Thymus (tissue), 11 donors: ENCODE measurements at regions not wholly inside any gene's neighbourhood (a gene's known extent, or its start where the extent isn't known, plus 50 kb on each side); places are given as distances from the start of the nearest gene placed in this dataset.
A peak's percentile ranks its signal among the peaks of the same experiment; 100 is the strongest.

Experiments
- DNase-seq, 9 donors: peaks; one replicate each; pipeline ENCODE4 v3.0.0-alpha.2; 2013; ENCODE audit warnings: low spot score in 9 of 9, low read depth in 6 of 9, missing footprints in 1 of 9
- H3K27ac ChIP-seq, 2 donors: one replicate each; pipeline ENCODE4 v1.5.1; 2013; ENCODE audit warnings: control low read depth in 1 of 2, low read depth in 1 of 2, low read length in 1 of 2, mild to moderate bottlenecking in 1 of 2, moderate library complexity in 1 of 2
- H3K27me3 ChIP-seq, 2 donors: one replicate each; pipeline ENCODE4 v1.5.1; 2013; ENCODE audit warnings: low read length in 1 of 2; ENCODE audit not compliant: control insufficient read depth in 2 of 2, insufficient read depth in 1 of 2
- H3K36me3 ChIP-seq, 2 donors: one replicate each; pipeline ENCODE4 v1.5.1; 2013; ENCODE audit warnings: low read length in 1 of 2, mild to moderate bottlenecking in 1 of 2, moderate library complexity in 1 of 2; ENCODE audit not compliant: control insufficient read depth in 2 of 2, insufficient read depth in 2 of 2
- H3K4me1 ChIP-seq, 2 donors: one replicate each; pipeline ENCODE4 v1.5.1; 2013; ENCODE audit warnings: low read length in 2 of 2; ENCODE audit not compliant: control insufficient read depth in 2 of 2, insufficient read depth in 2 of 2
- H3K4me3 ChIP-seq, 2 donors: one replicate each; pipeline ENCODE4 v1.5.1; 2013; ENCODE audit warnings: low read length in 2 of 2, control low read depth in 1 of 2, mild to moderate bottlenecking in 1 of 2
- H3K9me3 ChIP-seq, 2 donors: one replicate each; pipeline ENCODE4 v1.5.1; 2013; ENCODE audit warnings: low read length in 1 of 2, mild to moderate bottlenecking in 1 of 2; ENCODE audit not compliant: control insufficient read depth in 2 of 2, insufficient read depth in 1 of 2
- WGBS: extraction: QIAGEN DNeasy Blood & Tissue Kit; methylation state at CpG from one replicate; pipeline ENCODE4 v1.1.7; 2013; 5-methylcytosine and 5-hydroxymethylcytosine counted together
- donor health status: healthy.

- DNase-seq = no peak
- no peaks in the 10 kb centered on the region for H3K9me3 ChIP-seq
- 71% methylated on average over 4 of the region's 4 CpGs for WGBS
- H3K27me3 ChIP-seq = no peaks in the 10 kb centered on the region
- no peaks in the 10 kb centered on the region for H3K36me3 ChIP-seq
- no peaks in the 10 kb centered on the region for H3K4me1 ChIP-seq
- no peak overlapping the region for H3K4me3 ChIP-seq
- no peak overlapping the region for H3K27ac ChIP-seq
Observed at GRCh38 chr3:135310317-135310716, 515.3 kb downstream of the EPHB1 start.

GRCh38 chr3:135311699-135312098 lies 516.6 kb downstream of the EPHB1 start:
- Histone ChIP-seq H3K36me3 (no peaks in the 10 kb centered on the region), H3K9me3 (no peaks in the 10 kb centered on the region), H3K27me3 (no peaks in the 10 kb centered on the region), H3K4me1 (no peaks in the 10 kb centered on the region), H3K27ac (no peak overlapping the region), H3K4me3 (no peak overlapping the region)
- no peak for DNase-seq
- 89% methylated on average over 5 of the region's 5 CpGs for WGBS

DNA sequence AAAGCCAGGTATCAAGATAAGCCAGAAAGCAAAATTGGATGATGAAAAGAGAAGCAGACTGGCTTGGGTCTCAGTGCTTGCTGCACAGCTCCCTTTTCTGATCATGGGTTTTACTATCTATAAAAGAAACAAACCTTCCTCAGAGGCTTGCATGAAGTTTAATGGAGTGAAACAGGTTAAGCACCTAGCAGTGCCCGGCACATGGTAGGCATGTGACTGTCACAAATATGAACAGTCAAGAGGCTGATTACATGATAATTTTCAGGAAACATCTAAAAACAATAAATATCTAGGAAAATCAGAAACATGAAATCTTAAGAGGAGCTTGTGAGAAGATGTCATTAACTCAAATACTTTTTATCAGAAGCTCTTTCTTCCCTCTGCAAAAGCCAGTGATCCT lies 519.2 kb downstream of the EPHB1 start:
- H3K36me3 ChIP-seq = no peaks in the 10 kb centered on the region
- 90% methylated on average over 1 of the region's 1 CpG for WGBS
- no peaks in the 10 kb centered on the region for H3K27me3 ChIP-seq
- H3K27ac ChIP-seq = no peak overlapping the region
- H3K4me1 ChIP-seq = no peaks in the 10 kb centered on the region
- no peaks in the 10 kb centered on the region for H3K9me3 ChIP-seq
- no peak for DNase-seq
- no peak overlapping the region for H3K4me3 ChIP-seq

DNA sequence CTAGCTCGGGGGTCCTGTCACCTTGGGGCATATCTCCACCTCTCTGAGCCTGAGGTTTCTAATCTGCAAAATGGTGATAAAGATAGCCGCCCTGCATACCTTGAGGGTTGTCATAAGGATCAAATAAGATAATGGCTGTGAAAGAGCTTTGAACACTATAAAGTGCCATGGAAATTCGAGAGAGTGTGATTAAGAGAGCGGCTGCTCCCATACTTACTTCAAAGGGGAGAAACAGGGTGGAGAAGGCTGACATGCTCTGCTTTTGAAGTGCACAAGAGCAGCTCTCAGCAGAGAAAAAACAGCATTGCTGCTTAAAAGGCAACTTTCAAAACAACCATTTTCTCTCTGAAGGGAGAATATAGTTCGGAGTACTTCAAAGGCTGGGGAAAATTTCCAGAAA lies 529.2 kb downstream of the EPHB1 start:
- 66% methylated on average over 5 of the region's 5 CpGs for WGBS
- no peaks in the 10 kb centered on the region for H3K9me3 ChIP-seq
- no peaks in the 10 kb centered on the region for H3K36me3 ChIP-seq
- no peak overlapping the region for H3K27ac ChIP-seq
- H3K27me3 ChIP-seq = no peaks in the 10 kb centered on the region
- DNase-seq = no peak
- H3K4me3 ChIP-seq = no peak overlapping the region
- H3K4me1 ChIP-seq = no peaks in the 10 kb centered on the region

DNA sequence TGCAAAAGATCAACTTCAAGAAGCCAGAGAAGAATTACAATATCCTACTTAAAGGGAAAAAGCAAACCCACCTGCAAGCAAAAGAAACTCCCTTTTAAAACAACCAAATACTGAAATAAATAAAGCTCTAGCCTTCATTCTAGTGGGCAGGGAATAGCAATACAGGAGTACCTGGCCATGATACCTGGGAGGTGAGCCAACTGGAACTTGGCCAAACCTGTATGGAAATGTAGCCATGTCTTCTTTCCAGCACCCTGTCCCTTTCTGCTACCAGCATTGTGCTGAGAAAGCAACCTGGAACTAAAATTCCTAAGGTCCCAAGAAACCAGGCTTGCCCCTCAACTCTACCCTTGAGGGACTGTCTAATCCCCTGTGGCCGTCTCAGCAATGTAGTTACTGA lies 530.0 kb downstream of the EPHB1 start:
- Histone ChIP-seq H3K9me3 (no peaks in the 10 kb centered on the region), H3K36me3 (no peaks in the 10 kb centered on the region), H3K27me3 (no peaks in the 10 kb centered on the region), H3K27ac (no peak overlapping the region), H3K4me3 (no peak overlapping the region), H3K4me1 (no peaks in the 10 kb centered on the region)
- DNase-seq = no peak
- WGBS = 90% methylated on average over 1 of the region's 1 CpG

GRCh38 chr3:135325726-135326235 lies 530.7 kb downstream of the EPHB1 start:
- Histone ChIP-seq H3K9me3 (no peaks in the 10 kb centered on the region), H3K27ac (no peak overlapping the region), H3K4me1 (no peaks in the 10 kb centered on the region), H3K4me3 (no peak overlapping the region), H3K27me3 (no peaks in the 10 kb centered on the region), H3K36me3 (no peaks in the 10 kb centered on the region)
- DNase-seq = no peak
- 74% methylated on average over 6 of the region's 6 CpGs for WGBS

DNA sequence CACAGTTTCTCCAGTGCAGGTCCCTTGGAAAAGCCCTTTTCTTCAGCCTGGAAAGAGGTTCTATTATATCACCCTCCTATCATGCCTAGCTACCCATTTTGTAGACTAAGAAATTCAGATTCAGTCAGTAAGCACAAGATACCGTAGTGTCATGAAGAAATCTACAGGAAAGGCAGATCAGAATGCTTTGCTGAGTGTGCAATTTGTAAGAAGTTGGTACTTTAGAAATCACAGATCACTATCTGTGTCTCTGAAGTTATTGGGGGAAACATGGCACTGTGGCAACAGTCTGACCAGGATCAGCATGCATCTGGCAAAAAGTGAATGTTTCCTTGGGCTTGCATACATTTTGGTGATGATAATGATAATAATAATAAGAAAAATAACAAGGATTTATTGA lies 531.8 kb downstream of the EPHB1 start:
- no peak for DNase-seq
- Histone ChIP-seq H3K4me3 (no peak overlapping the region), H3K27ac (no peak overlapping the region), H3K27me3 (no peaks in the 10 kb centered on the region), H3K36me3 (no peaks in the 10 kb centered on the region), H3K9me3 (no peaks in the 10 kb centered on the region), H3K4me1 (no peaks in the 10 kb centered on the region)
- 98% methylated on average over 1 of the region's 1 CpG for WGBS

- Histone ChIP-seq H3K4me3 (no peak overlapping the region), H3K36me3 (no peaks in the 10 kb centered on the region), H3K27me3 (no peaks in the 10 kb centered on the region), H3K27ac (no peak overlapping the region), H3K9me3 (no peaks in the 10 kb centered on the region), H3K4me1 (no peaks in the 10 kb centered on the region)
- DNase-seq = no peak
- 93% methylated on average over 5 of the region's 5 CpGs for WGBS
Observed at GRCh38 chr3:135328036-135328435, 533.0 kb downstream of the EPHB1 start.

GRCh38 chr3:135329479-135329878 lies 534.4 kb downstream of the EPHB1 start:
- Histone ChIP-seq H3K9me3 (no peaks in the 10 kb centered on the region), H3K4me3 (no peak overlapping the region), H3K27me3 (no peaks in the 10 kb centered on the region), H3K27ac (no peak overlapping the region), H3K4me1 (no peaks in the 10 kb centered on the region), H3K36me3 (no peaks in the 10 kb centered on the region)
- 24% methylated on average over 2 of the region's 2 CpGs for WGBS
- peak in 1 of 9 donors; percentile 2 for DNase-seq

- Histone ChIP-seq H3K9me3 (no peaks in the 10 kb centered on the region), H3K4me1 (no peaks in the 10 kb centered on the region), H3K4me3 (no peak overlapping the region), H3K27me3 (no peaks in the 10 kb centered on the region), H3K36me3 (no peaks in the 10 kb centered on the region), H3K27ac (no peak overlapping the region)
- WGBS = 92% methylated on average over 1 of the region's 1 CpG
- DNase-seq = no peak
Observed at GRCh38 chr3:135337192-135337591, 542.1 kb downstream of the EPHB1 start.
